Upper lobe of left lung (tissue), 6 donors: ENCODE measurements at regions not wholly inside any gene's neighbourhood (a gene's known extent, or its start where the extent isn't known, plus 50 kb on each side); places are given as distances from the start of the nearest gene placed in this dataset.

Experiments used
- ATAC-seq, 2 donors: fragments of 200-7000 bp; cut with Tn5 transposase; one replicate each; pipeline ENCODE4 v1.9.1; 2022; ENCODE audit warnings: mild to moderate bottlenecking in 2 of 2, moderate library complexity in 2 of 2; ENCODE audit not compliant: low FRiP score in 2 of 2
- DNase-seq, 2 donors: peaks; one replicate each; pipeline ENCODE4 v3.0.0-alpha.2; 2019 to 2020
- H3K27ac ChIP-seq, 4 donors: fragments of 200-600 bp; sonication (generic); one replicate each; pipeline ENCODE4 v1.5.1; 2016 to 2019
- H3K27me3 ChIP-seq, 4 donors: fragments of 200-600 bp; sonication (generic); one replicate each; pipeline ENCODE4 v1.5.1; 2017 to 2019
- H3K36me3 ChIP-seq, 4 donors: fragments of 200-600 bp; sonication (generic); one replicate each; pipeline ENCODE4 v1.5.1; 2016 to 2019
- H3K4me1 ChIP-seq, 4 donors: fragments of 200-600 bp; sonication (generic); one replicate each; pipeline ENCODE4 v1.5.1; 2018 to 2019
- H3K4me3 ChIP-seq, 4 donors: fragments of 200-600 bp; sonication (generic); one replicate each; pipeline ENCODE4 v1.5.1; 2017 to 2019; ENCODE audit warnings: mild to moderate bottlenecking in 2 of 4, moderate library complexity in 1 of 4
- H3K9me3 ChIP-seq, 4 donors: fragments of 200-600 bp; sonication (generic); one replicate each; pipeline ENCODE4 v1.5.1; 2018 to 2019
- CTCF ChIP-seq, 6 experiments: fragments of 450-650 bp in 4 of 6; fragments of 200-600 bp in 2 of 6; sonication (generic) in 2 of 6; IDR thresholded peaks; one replicate each; pipeline ENCODE4 v1.5.1; 2016 to 2019; ENCODE audit warnings: antibody characterized with exemption in 6 of 6
- EP300 ChIP-seq, 4 donors: sonication (generic); formaldehyde crosslinking; IDR thresholded peaks; one replicate each; pipeline ENCODE4 v1.5.1; 2017; ENCODE audit warnings: antibody characterized with exemption in 4 of 4, control low read depth in 2 of 4
- POLR2A ChIP-seq, 4 donors: fragments of 450-650 bp; IDR thresholded peaks; one replicate each; pipeline ENCODE4 v1.5.1; 2016 to 2017; ENCODE audit warnings: antibody characterized with exemption in 4 of 4, mild to moderate bottlenecking in 2 of 4
- POLR2AphosphoS5 ChIP-seq, 2 donors: sonication (generic); formaldehyde crosslinking; IDR thresholded peaks; one replicate each; pipeline ENCODE4 v1.5.1; 2017; ENCODE audit warnings: antibody characterized with exemption in 2 of 2
- WGBS, 2 donors: methylation state at CpG; one replicate each; pipeline ENCODE4 v1.1.5; 2017 to 2018; 5-methylcytosine and 5-hydroxymethylcytosine counted together
- donor health status: DM: no; HTN: no; CAD: no; lungs with moderate emphysema.
- donor health status: DM: no; HTN: yes; CAD: no; lungs with severe emphysema.

DNA sequence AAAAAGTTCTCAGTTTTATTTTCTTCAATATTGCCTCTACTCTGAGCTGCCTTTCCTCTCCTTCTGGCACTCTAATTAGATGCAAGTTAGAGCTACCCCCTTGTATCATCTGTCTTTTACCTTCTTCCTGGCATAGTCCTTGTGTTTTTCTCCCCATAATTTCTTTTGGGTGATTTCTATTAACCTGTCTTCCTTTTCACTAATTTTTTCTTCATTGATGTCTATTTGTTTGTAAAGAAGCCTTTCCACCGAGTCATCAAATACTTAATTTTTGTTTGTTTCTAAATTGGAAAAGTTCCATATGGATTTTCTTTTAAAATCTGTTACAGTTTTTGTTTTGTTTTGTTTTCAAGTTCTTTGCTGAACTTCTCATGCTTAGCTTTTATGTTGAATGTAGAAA is 558.1 kb downstream of the TBC1D22A start:
- no peak overlapping the region for H3K4me3 ChIP-seq
- H3K4me1 ChIP-seq = no peaks in the 10 kb centered on the region
- H3K36me3 ChIP-seq = no peaks in the 10 kb centered on the region
- no peak for TF ChIP-seq CTCF (IDR thresholded peaks at IDR 0.05)
- no peak for TF ChIP-seq POLR2A (IDR thresholded peaks at IDR 0.05)
- no peak for TF ChIP-seq POLR2AphosphoS5 (IDR thresholded peaks at IDR 0.05)
- no peak for TF ChIP-seq EP300 (IDR thresholded peaks at IDR 0.05)
- ATAC-seq (no peak), DNase-seq (no peak)
- no peak overlapping the region for H3K27ac ChIP-seq
- H3K27me3 ChIP-seq = no peaks in the 10 kb centered on the region
- H3K9me3 ChIP-seq = peaks cover 0 to 16% (median 13%) of the 10 kb centered on the region in 4 donors
- WGBS, 2 donors = 86 to 92% methylated on average over 1 of the region's 1 CpG

DNA sequence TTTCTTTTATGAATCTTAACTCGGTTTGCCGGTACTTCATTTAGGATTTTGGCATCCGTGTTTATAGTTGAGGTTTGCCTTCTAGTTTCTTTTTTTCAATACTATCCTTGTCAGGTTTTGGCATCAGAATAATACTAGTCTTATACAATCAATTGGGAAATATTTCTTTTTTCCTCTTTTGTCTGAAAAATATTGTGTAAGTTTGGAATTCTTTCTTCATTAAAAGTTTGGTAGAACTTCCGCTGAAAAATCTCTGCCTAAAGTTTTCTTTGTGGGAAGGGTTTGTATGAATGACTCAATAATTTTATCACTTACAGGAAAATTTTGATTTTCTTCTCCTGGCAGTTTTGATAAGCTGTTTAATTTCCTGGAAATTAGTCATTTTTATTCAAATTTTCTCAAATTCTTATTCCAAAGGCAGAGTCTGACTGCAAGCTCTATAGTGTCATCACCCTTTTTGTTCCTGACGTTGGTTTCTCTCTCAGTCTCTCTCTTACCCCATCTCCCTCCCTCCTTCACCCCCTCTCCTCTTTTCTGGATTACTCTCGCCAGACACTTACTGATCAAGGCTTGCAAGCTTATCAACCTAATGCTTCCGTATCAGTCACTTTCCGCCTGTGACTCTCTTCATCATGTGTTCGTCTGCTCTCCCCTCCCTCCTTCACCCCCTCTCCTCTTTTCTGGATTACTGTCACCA is 555.7 kb downstream of the TBC1D22A start:
- Histone ChIP-seq H3K9me3 (peaks cover 0 to 16% (median 13%) of the 10 kb centered on the region in 4 donors), H3K36me3 (no peaks in the 10 kb centered on the region), H3K27ac (no peak overlapping the region), H3K27me3 (no peaks in the 10 kb centered on the region), H3K4me3 (no peak overlapping the region), H3K4me1 (no peaks in the 10 kb centered on the region)
- no peak for TF ChIP-seq EP300 (IDR thresholded peaks at IDR 0.05)
- TF ChIP-seq CTCF (IDR thresholded peaks at IDR 0.05) = no peak
- TF ChIP-seq POLR2A (IDR thresholded peaks at IDR 0.05) = no peak
- no peak for TF ChIP-seq POLR2AphosphoS5 (IDR thresholded peaks at IDR 0.05)
- 66 to 75% methylated on average over 9 of the region's 9 CpGs for whole genome bisulfite sequencing, 2 donors
- ATAC-seq = no peak
- DNase-seq = no peak

- Histone ChIP-seq H3K4me1 (no peaks in the 10 kb centered on the region), H3K27ac (no peak overlapping the region), H3K4me3 (no peak overlapping the region), H3K36me3 (no peaks in the 10 kb centered on the region), H3K27me3 (no peaks in the 10 kb centered on the region), H3K9me3 (peaks cover 0 to 13% (median 9%) of the 10 kb centered on the region in 4 donors)
- no peak for DNase-seq
- TF ChIP-seq POLR2AphosphoS5 (IDR thresholded peaks at IDR 0.05) (no peak), EP300 (IDR thresholded peaks at IDR 0.05) (no peak), CTCF (IDR thresholded peaks at IDR 0.05) (no peak), POLR2A (IDR thresholded peaks at IDR 0.05) (no peak)
- WGBS, 2 donors = 28 to 35% methylated on average over 7 of the region's 7 CpGs
- ATAC-seq = no peak
Observed at GRCh38 chr22:47315862-47316419, 553.5 kb downstream of the TBC1D22A start.

- H3K27ac ChIP-seq = no peak overlapping the region
- H3K4me3 ChIP-seq = no peak overlapping the region
- no peak for TF ChIP-seq CTCF (IDR thresholded peaks at IDR 0.05)
- no peak for TF ChIP-seq EP300 (IDR thresholded peaks at IDR 0.05)
- TF ChIP-seq POLR2AphosphoS5 (IDR thresholded peaks at IDR 0.05) = no peak
- TF ChIP-seq POLR2A (IDR thresholded peaks at IDR 0.05) = no peak
- ATAC-seq = no peak
- H3K9me3 ChIP-seq = no peaks in the 10 kb centered on the region
- 77 to 95% methylated on average over 1 of the region's 1 CpG for WGBS, 2 donors
- no peaks in the 10 kb centered on the region for H3K4me1 ChIP-seq
- H3K27me3 ChIP-seq = no peaks in the 10 kb centered on the region
- H3K36me3 ChIP-seq = no peaks in the 10 kb centered on the region
- no peak for DNase-seq
Observed at GRCh38 chr22:47310601-47311000, 548.2 kb downstream of the TBC1D22A start.

DNA sequence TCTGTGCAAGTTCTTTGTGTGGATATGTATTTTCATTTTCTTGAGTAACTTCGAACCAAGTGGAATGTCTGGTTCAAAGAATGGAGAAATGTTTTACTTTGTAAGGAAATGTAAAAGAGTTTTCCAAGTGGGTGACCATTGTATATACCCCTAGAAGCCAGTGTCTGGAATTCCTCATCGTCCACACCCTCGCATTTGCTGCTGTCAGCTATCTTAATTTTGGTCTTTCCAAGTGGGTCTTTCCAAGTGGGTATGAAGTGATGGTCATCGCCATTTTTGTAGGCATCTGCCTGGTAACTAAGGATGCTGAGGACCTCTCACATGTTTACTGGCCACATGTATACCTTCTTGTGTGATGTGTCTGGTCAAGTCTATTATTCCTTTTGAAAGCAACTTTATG is 547.5 kb downstream of the TBC1D22A start:
- TF ChIP-seq POLR2AphosphoS5 (IDR thresholded peaks at IDR 0.05) = no peak
- TF ChIP-seq POLR2A (IDR thresholded peaks at IDR 0.05) = no peak
- TF ChIP-seq EP300 (IDR thresholded peaks at IDR 0.05) = no peak
- TF ChIP-seq CTCF (IDR thresholded peaks at IDR 0.05) = no peak
- H3K9me3 ChIP-seq = no peaks in the 10 kb centered on the region
- H3K27ac ChIP-seq = no peak overlapping the region
- no peaks in the 10 kb centered on the region for H3K27me3 ChIP-seq
- no peaks in the 10 kb centered on the region for H3K36me3 ChIP-seq
- no peak overlapping the region for H3K4me3 ChIP-seq
- WGBS, 2 donors = 93 to 94% methylated on average over 4 of the region's 4 CpGs
- ATAC-seq (no peak), DNase-seq (no peak)
- no peaks in the 10 kb centered on the region for H3K4me1 ChIP-seq
